Activated gamma-delta T cell treated with Interleukin-2 at 50 U/mL for 16 hours (primary cell): ENCODE measurements at regions not wholly inside any gene's neighbourhood (a gene's known extent, or its start where the extent isn't known, plus 50 kb on each side); places are given as distances from the start of the nearest gene placed in this dataset.

Source experiments
- DNase-seq: peaks from one replicate; pipeline ENCODE4 v3.0.0-alpha.2; 2020

- DNase-seq = no peak
Measured at GRCh38 chr6:133698272-133698671, 190.6 kb upstream of the TCF21 start.

- no peak for DNase-seq
Measured at GRCh38 chr6:133699741-133700385, 189.1 kb upstream of the TCF21 start.

- DNase-seq = no peak
Measured at GRCh38 chr6:133701633-133702331, 187.1 kb upstream of the TCF21 start.

- DNase-seq = no peak
Measured at GRCh38 chr6:133704371-133704770, 184.5 kb upstream of the TCF21 start.

- no peak for DNase-seq
Measured at GRCh38 chr6:133705066-133705465, 183.8 kb upstream of the TCF21 start.

- no peak for DNase-seq
Measured at GRCh38 chr6:133705731-133706130, 183.2 kb upstream of the TCF21 start.

- no peak for DNase-seq
Measured at GRCh38 chr6:133707456-133707855, 181.5 kb upstream of the TCF21 start.

GRCh38 chr6:133710826-133711225 lies 178.1 kb upstream of the TCF21 start:
- DNase-seq = no peak

GRCh38 chr6:133715270-133715669 lies 173.6 kb upstream of the TCF21 start:
- no peak for DNase-seq

- no peak for DNase-seq
Measured at GRCh38 chr6:133724726-133725125, 164.2 kb upstream of the TCF21 start.

- DNase-seq = no peak
Measured at GRCh38 chr6:133726188-133726587, 162.7 kb upstream of the TCF21 start.

- DNase-seq = no peak
Measured at GRCh38 chr6:133730881-133731280, 158.0 kb upstream of the TCF21 start.

GRCh38 chr6:133740218-133740617 lies 148.7 kb upstream of the TCF21 start:
- DNase-seq = no peak

- no peak for DNase-seq
Measured at GRCh38 chr6:133740816-133741215, 148.1 kb upstream of the TCF21 start.

- DNase-seq = no peak
Measured at GRCh38 chr6:133741375-133741861, 147.5 kb upstream of the TCF21 start.

- no peak for DNase-seq
Measured at GRCh38 chr6:133743621-133744020, 145.3 kb upstream of the TCF21 start.

- no peak for DNase-seq
Measured at GRCh38 chr6:133746417-133746770, 142.5 kb upstream of the TCF21 start.

- no peak for DNase-seq
Measured at GRCh38 chr6:133748628-133749027, 140.3 kb upstream of the TCF21 start.

GRCh38 chr6:133749427-133749826 lies 139.5 kb upstream of the TCF21 start:
- DNase-seq = no peak

GRCh38 chr6:133752129-133752528 lies 136.8 kb upstream of the TCF21 start:
- no peak for DNase-seq

- no peak for DNase-seq
Measured at GRCh38 chr6:133753756-133754155, 135.2 kb upstream of the TCF21 start.

- DNase-seq = no peak
Measured at GRCh38 chr6:133754298-133754697, 134.6 kb upstream of the TCF21 start.

GRCh38 chr6:133756078-133756695 lies 132.7 kb upstream of the TCF21 start:
- no peak for DNase-seq

GRCh38 chr6:133757335-133757734 lies 131.6 kb upstream of the TCF21 start:
- no peak for DNase-seq
